Psoas muscle (tissue), 7 donors: ENCODE measurements at regions not wholly inside any gene's neighbourhood (a gene's known extent, or its start where the extent isn't known, plus 50 kb on each side); places are given as distances from the start of the nearest gene placed in this dataset.

Experiments
- ATAC-seq, 4 donors: fragments of 200-7000 bp; cut with Tn5 transposase; one replicate each; pipeline ENCODE4 v1.9.1; 2020; ENCODE audit warnings: moderate library complexity in 3 of 4, mild to moderate bottlenecking in 2 of 4
- DNase-seq, 2 donors: peaks; one replicate each; pipeline ENCODE4 v3.0.0-alpha.2; 2020
- H3K27ac ChIP-seq: fragments of 200-600 bp; one replicate; pipeline ENCODE4 v1.8.0; 2022
- H3K27me3 ChIP-seq, 3 donors: fragments of 200-600 bp in 1 of 3; one replicate each; pipeline versions ENCODE4 v1.6.1 to v1.8.0; 2013 to 2022; ENCODE audit warnings: low read length in 2 of 3, mild to moderate bottlenecking in 2 of 3, moderate library complexity in 1 of 3; ENCODE audit not compliant: insufficient read depth in 3 of 3
- H3K36me3 ChIP-seq, 2 donors: fragments of 200-600 bp in 1 of 2; one replicate each; pipeline versions ENCODE4 v1.6.1 to v1.8.0; 2013 to 2022; ENCODE audit warnings: low read depth in 1 of 2, mild to moderate bottlenecking in 1 of 2, moderate library complexity in 1 of 2; ENCODE audit not compliant: insufficient read depth in 1 of 2
- H3K4me1 ChIP-seq: fragments of 200-600 bp; one replicate; pipeline ENCODE4 v1.8.0; 2022
- H3K4me3 ChIP-seq: fragments of 200-600 bp; one replicate; pipeline ENCODE4 v1.8.0; 2022; ENCODE audit warnings: mild to moderate bottlenecking
- H3K9me3 ChIP-seq: fragments of 200-600 bp; one replicate; pipeline ENCODE4 v1.8.0; 2022
- WGBS, 3 donors: extraction: QIAGEN DNeasy Blood & Tissue Kit; methylation state at CpG; one replicate each; pipeline versions ENCODE4 v1.1.6 to v1.1.7; 2013; 5-methylcytosine and 5-hydroxymethylcytosine counted together
- intact Hi-C, 2 donors: fragments of 100-400 bp; cut with DNase I; formaldehyde crosslinking; loops; one replicate each; pipeline versions ENCODE4 v1.11.0 to v1.14.2; 2022
- TF ChIP-seq, protein P1 (sequence below): fragments of 200-600 bp; IDR thresholded peaks from one replicate; pipeline ENCODE4 v1.8.0; 2022; ENCODE audit warnings: antibody characterized with exemption
- donor health status: healthy with polysubstance abuse.
- donor health status: DM: no; HTN: no; CAD: no; lungs with moderate emphysema.
- donor health status: Bipolar disorder and iron deficiency.
- donor health status: healthy.
- donor health status: DM: yes; HTN: yes; CAD: no.
- donor health status: DM: no; HTN: no; CAD: no.
- donor health status: DM: yes; HTN: yes; CAD: no.

DNA sequence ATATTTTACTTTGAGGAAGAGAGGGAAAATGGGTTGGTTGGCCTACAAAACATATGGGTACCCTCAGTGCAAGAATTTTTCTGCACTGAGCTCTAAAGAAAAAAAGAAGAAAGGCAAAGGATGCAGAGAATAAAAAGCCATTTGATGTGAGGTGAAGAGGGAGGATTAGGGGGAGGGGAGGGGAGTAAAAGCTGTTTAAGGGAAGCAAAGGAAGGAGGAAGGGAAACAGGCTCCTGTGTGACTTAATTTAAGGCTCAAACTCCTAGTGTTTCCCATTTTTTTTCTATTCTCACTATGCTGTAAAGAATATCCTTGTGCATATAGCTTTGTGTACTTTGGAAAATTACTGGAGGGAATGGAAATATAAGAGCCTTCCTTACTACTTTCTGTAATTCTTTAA is 78.7 kb downstream of the NKX2-1 start:
- peaks cover 0 to 11% (median 0%) of the 10 kb centered on the region in 3 donors for H3K27me3 ChIP-seq
- ATAC-seq, result no peak
- intact Hi-C loops, result no loop called here

DNA sequence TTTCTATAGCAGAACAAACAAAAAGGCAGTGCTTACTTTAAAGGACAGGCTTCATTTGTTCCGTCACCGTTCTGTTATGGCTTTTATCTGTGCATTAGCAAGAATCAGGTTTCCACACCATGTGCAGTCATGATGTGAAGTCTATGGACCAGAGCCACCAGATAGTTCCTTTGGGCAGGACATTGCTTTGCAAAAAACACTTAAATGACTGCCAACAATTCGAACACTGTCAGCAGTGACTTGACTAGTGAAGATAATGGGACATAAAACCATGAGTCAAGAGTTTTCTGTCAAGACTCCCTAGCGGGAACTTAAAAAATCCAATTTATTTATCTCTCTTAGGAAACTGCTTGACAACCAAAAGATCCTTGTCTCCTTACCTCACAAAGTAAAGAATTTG is 80.3 kb downstream of the NKX2-1 start:
- intact Hi-C loops, result no loop called here
- no peak for DNase-seq
- WGBS, 3 donors, result 37 to 45% (median 39%) methylated on average over 4 of the region's 4 CpGs
- H3K4me3 ChIP-seq, result no peak overlapping the region
- H3K27ac ChIP-seq, result no peak overlapping the region
- TF ChIP-seq, protein P1, sequence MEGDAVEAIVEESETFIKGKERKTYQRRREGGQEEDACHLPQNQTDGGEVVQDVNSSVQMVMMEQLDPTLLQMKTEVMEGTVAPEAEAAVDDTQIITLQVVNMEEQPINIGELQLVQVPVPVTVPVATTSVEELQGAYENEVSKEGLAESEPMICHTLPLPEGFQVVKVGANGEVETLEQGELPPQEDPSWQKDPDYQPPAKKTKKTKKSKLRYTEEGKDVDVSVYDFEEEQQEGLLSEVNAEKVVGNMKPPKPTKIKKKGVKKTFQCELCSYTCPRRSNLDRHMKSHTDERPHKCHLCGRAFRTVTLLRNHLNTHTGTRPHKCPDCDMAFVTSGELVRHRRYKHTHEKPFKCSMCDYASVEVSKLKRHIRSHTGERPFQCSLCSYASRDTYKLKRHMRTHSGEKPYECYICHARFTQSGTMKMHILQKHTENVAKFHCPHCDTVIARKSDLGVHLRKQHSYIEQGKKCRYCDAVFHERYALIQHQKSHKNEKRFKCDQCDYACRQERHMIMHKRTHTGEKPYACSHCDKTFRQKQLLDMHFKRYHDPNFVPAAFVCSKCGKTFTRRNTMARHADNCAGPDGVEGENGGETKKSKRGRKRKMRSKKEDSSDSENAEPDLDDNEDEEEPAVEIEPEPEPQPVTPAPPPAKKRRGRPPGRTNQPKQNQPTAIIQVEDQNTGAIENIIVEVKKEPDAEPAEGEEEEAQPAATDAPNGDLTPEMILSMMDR, result no peak
- no peak for ATAC-seq
- no peaks in the 10 kb centered on the region for H3K9me3 ChIP-seq
- no peaks in the 10 kb centered on the region for H3K36me3 ChIP-seq
- peaks cover 0 to 11% (median 0%) of the 10 kb centered on the region in 3 donors for H3K27me3 ChIP-seq
- no peaks in the 10 kb centered on the region for H3K4me1 ChIP-seq

More for the DNA sequence above, 78.7 kb downstream of the NKX2-1 start:
- H3K27ac ChIP-seq, result no peak overlapping the region
- no peak for DNase-seq
- H3K4me3 ChIP-seq, result no peak overlapping the region
- H3K4me1 ChIP-seq, result no peaks in the 10 kb centered on the region
- TF ChIP-seq, protein P1, result no peak
- no peaks in the 10 kb centered on the region for H3K9me3 ChIP-seq
- no peaks in the 10 kb centered on the region for H3K36me3 ChIP-seq

DNA sequence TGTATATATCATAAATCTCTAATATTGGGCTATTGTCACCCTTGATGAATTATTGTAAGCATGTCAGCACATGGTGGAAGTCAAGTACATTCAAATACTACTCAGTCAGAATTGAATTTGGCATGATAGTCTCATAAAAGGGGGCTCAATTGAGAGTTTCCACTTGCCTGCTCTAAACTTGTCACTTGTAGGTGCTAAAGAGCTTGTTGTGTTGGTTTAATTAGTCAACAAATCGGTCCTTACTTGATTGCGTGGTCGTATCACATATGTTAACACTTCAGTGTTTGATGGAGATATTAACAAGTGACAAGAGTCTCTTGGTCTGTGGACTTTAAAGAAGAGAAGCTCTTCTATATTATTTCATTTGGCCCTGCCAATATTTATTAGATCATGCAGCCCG is 81.1 kb downstream of the NKX2-1 start:
- ATAC-seq, result no peak

GRCh38 chr14:36430662-36431084 is 89.4 kb downstream of the NKX2-1 start:
- 35 to 62% (median 52%) methylated on average over 5 of the region's 5 CpGs for WGBS, 3 donors
- no peaks in the 10 kb centered on the region for H3K36me3 ChIP-seq
- ATAC-seq (no peak), DNase-seq (no peak)
- TF ChIP-seq, protein P1, result no peak
- H3K27ac ChIP-seq, result no peak overlapping the region
- H3K27me3 ChIP-seq, result no peaks in the 10 kb centered on the region
- H3K4me1 ChIP-seq, result peaks cover 14% of the 10 kb centered on the region
- H3K4me3 ChIP-seq, result no peak overlapping the region
- intact Hi-C loops, result no loop called here
- H3K9me3 ChIP-seq, result no peaks in the 10 kb centered on the region

More for the DNA sequence above, 81.1 kb downstream of the NKX2-1 start:
- Histone ChIP-seq H3K36me3 (no peaks in the 10 kb centered on the region), H3K4me3 (no peak overlapping the region), H3K27ac (no peak overlapping the region), H3K27me3 (peaks cover 0 to 7% (median 0%) of the 10 kb centered on the region in 3 donors), H3K9me3 (no peaks in the 10 kb centered on the region), H3K4me1 (no peaks in the 10 kb centered on the region)
- TF ChIP-seq, protein P1, result no peak
- no peak for DNase-seq
- WGBS, 3 donors, result 45 to 47% (median 46%) methylated on average over 4 of the region's 4 CpGs
- intact Hi-C loops, result no loop called here

DNA sequence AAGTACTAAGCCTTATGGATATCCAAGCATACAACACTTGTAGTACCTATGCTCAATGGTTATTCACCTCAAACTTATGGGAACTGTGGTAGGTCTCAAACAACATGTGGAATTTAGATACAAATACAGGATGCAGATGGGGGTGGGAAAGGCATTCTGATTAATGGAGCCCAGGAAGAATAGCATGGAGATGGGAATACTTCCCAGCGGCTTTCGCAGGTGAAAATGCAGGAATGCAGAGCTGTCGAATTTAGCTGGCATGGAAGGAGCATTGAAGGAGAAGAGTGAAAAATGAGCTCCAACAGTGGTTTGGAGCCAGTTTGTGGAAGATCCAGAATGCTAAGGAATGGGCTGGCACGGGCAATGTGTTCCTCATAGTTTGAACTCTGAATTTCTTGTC is 89.9 kb downstream of the NKX2-1 start:
- 29 to 38% (median 30%) methylated on average over 4 of the region's 4 CpGs for WGBS, 3 donors
- Histone ChIP-seq H3K27ac (no peak overlapping the region), H3K4me1 (peaks cover 17% of the 10 kb centered on the region), H3K4me3 (no peak overlapping the region), H3K36me3 (no peaks in the 10 kb centered on the region), H3K9me3 (no peaks in the 10 kb centered on the region), H3K27me3 (no peaks in the 10 kb centered on the region)
- TF ChIP-seq, protein P1, result no peak
- ATAC-seq (no peak), DNase-seq (no peak)
- intact Hi-C loops, result no loop called here
